WI38 (cell line): ENCODE measurements at regions not wholly inside any gene's neighbourhood (a gene's known extent, or its start where the extent isn't known, plus 50 kb on each side); places are given as distances from the start of the nearest gene placed in this dataset.
"Not testable (repeated sequence)": the region's sequence is repeated elsewhere in the genome, so short reads cannot be mapped to it uniquely, and the experiment has no call there.

ENCODE experiments used
- H3K4me3 ChIP-seq: 2 replicates; pipeline ENCODE4 v1.5.1; 2011; ENCODE audit warnings: low read depth, mild to moderate bottlenecking, control low read depth, low read length
- CTCF ChIP-seq: IDR thresholded peaks from 2 replicates; pipeline ENCODE4 v1.5.1; 2012; ENCODE audit warnings: low read depth, mild to moderate bottlenecking, control low read depth, low read length

GRCh38 chr11:71322192-71322735, 69.9 kb upstream of the SHANK2 start:
- no peak for TF ChIP-seq CTCF
- no peak overlapping the region for H3K4me3 ChIP-seq

- TF ChIP-seq CTCF, result no peak
- H3K4me3 ChIP-seq, result no peak overlapping the region
Measured at GRCh38 chr11:71321433-71322191, 69.2 kb upstream of the SHANK2 start.

- H3K4me3 ChIP-seq, result no peak overlapping the region
- TF ChIP-seq CTCF, result no peak
Measured at GRCh38 chr11:71316701-71317100, 64.3 kb upstream of the SHANK2 start.

GRCh38 chr11:71312616-71313015, 60.2 kb upstream of the SHANK2 start:
- not testable (repeated sequence) for H3K4me3 ChIP-seq

- no peak for TF ChIP-seq CTCF
- no peak overlapping the region for H3K4me3 ChIP-seq
Measured at GRCh38 chr11:71311928-71312510, 59.6 kb upstream of the SHANK2 start.

- H3K4me3 ChIP-seq, result no peak overlapping the region
- TF ChIP-seq CTCF, result no peak
Measured at GRCh38 chr11:71311176-71311925, 59.0 kb upstream of the SHANK2 start.

GRCh38 chr11:71310184-71310583, 57.8 kb upstream of the SHANK2 start:
- no peak overlapping the region for H3K4me3 ChIP-seq
- no peak for TF ChIP-seq CTCF
